ENCODE measurements at regions not wholly inside any gene's neighbourhood (a gene's known extent, or its start where the extent isn't known, plus 50 kb on each side); places are given as distances from the start of the nearest gene placed in this dataset.

GRCh38 chr13:95444006-95444730, 108.4 kb upstream of the CLDN10 start:
- no peak overlapping the region for H3K4me3 ChIP-seq (replicated peaks in 1 of 2; ENCODE audit: low read depth in 2 of 2, low read length in 2 of 2)
- DNase-seq (ENCODE audit: low read depth in 2 of 2): no peak
- no peak for TF ChIP-seq CTCF (IDR thresholded peaks at IDR 0.05; ENCODE audit: low read depth, low read length)

GRCh38 chr13:95445131-95445530, 107.4 kb upstream of the CLDN10 start:
- TF ChIP-seq CTCF (IDR thresholded peaks at IDR 0.05; ENCODE audit: low read depth, low read length): no peak
- DNase-seq (ENCODE audit: low read depth in 2 of 2): no peak
- no peak overlapping the region for H3K4me3 ChIP-seq (replicated peaks in 1 of 2; ENCODE audit: low read depth in 2 of 2, low read length in 2 of 2)

- TF ChIP-seq CTCF (IDR thresholded peaks at IDR 0.05; ENCODE audit: low read depth, low read length): no peak
- H3K4me3 ChIP-seq (replicated peaks in 1 of 2; ENCODE audit: low read depth in 2 of 2, low read length in 2 of 2): no peak overlapping the region
- no peak for DNase-seq (ENCODE audit: low read depth in 2 of 2)
These were observed 104.7 kb upstream of the CLDN10 start for GRCh38 chr13:95447814-95448213.

GRCh38 chr13:95451656-95452055, 100.9 kb upstream of the CLDN10 start:
- no peak for DNase-seq (ENCODE audit: low read depth in 2 of 2)
- H3K4me3 ChIP-seq (replicated peaks in 1 of 2; ENCODE audit: low read depth in 2 of 2, low read length in 2 of 2): no peak overlapping the region
- TF ChIP-seq CTCF (IDR thresholded peaks at IDR 0.05; ENCODE audit: low read depth, low read length): no peak

- DNase-seq (ENCODE audit: low read depth in 2 of 2): no peak
- TF ChIP-seq CTCF (IDR thresholded peaks at IDR 0.05; ENCODE audit: low read depth, low read length): no peak
- H3K4me3 ChIP-seq (replicated peaks in 1 of 2; ENCODE audit: low read depth in 2 of 2, low read length in 2 of 2): no peak overlapping the region
These were observed 100.1 kb upstream of the CLDN10 start for GRCh38 chr13:95452375-95452774.

GRCh38 chr13:95455782-95456181, 96.7 kb upstream of the CLDN10 start:
- TF ChIP-seq CTCF (IDR thresholded peaks at IDR 0.05; ENCODE audit: low read depth, low read length): no peak
- DNase-seq (ENCODE audit: low read depth in 2 of 2): no peak
- H3K4me3 ChIP-seq (replicated peaks in 1 of 2; ENCODE audit: low read depth in 2 of 2, low read length in 2 of 2): no peak overlapping the region

GRCh38 chr13:95456815-95457214, 95.7 kb upstream of the CLDN10 start:
- H3K4me3 ChIP-seq (replicated peaks in 1 of 2; ENCODE audit: low read depth in 2 of 2, low read length in 2 of 2): no peak overlapping the region
- no peak for DNase-seq (ENCODE audit: low read depth in 2 of 2)
- no peak for TF ChIP-seq CTCF (IDR thresholded peaks at IDR 0.05; ENCODE audit: low read depth, low read length)
